Activated T-cell treated with anti-CD3 and anti-CD28 coated beads for 4 hours (primary cell): ENCODE measurements at regions not wholly inside any gene's neighbourhood (a gene's known extent, or its start where the extent isn't known, plus 50 kb on each side); places are given as distances from the start of the nearest gene placed in this dataset.

Experiments used
- DNase-seq: peaks from one replicate; pipeline ENCODE4 v3.0.0-alpha.2; 2020

DNA sequence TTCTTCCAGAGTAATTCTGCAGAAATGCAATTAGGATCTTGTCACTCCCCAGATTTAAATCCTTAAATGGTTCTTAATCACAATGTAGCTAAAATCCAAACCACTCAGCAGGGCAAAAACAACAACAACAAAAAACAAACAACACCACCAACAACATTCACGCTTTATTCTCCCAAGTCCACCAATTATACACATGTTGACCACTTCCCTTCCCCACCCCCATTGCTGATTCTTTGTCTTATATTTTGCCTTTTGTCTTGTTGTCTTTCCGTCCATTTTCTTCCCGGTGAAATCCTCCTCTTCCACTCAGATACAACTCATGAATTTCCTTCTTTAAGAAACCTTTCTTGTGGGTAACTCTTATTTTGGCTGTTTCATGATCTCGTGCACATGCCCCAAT is 902.8 kb downstream of the EPHA4 start:
- no peak for DNase-seq

DNA sequence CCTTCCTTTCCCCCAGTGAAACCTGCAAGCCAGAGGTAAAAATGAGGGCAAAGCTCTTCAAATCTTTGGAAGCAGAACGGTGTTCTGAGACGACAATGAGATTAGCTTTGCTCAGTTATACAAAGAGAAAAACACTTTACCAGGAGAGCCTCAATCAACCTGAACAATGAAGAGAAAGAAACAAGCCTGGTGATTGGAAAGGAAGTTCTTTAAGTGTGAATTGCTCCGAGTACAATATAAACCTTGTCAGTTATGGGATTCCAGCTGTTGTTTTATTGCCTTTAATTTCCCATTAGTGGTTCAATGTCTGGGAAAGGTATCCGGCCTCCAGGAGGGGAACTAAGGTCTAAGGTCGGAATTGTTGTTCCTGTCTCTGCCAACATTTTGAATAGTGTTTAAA is 901.6 kb downstream of the EPHA4 start:
- no peak for DNase-seq

DNA sequence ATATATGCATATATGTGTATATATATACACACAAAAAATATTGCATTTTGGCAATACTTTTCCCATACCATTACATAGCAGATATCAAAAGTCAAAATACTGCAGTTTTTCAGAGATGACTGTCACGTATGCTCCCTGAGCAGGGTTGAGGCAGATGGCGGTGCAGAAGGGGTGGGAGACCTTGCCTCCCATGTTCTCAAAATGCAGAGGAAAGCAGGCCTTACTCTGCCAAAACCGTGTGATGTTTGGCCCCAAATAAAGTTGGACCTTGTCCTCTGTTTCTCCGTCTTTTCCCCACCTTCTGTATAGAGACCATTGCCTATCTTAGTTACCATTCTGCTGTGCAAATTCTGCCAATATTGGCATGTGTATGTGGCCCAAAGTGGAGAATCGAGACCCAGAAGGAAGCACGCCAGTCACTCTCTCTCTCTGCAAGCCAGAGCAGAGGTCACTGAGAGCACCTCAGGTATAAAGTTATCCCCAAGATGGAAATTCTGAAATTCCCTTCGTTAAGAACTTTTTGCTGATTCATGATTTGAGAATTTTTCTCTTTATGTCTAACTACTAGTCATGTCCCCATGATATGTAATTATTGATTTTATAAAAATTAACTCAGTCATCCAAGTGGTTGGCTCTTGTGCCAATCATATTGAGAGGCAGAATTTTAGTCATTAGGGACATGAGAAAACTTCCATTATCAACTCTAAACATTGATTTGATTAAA is 898.8 kb downstream of the EPHA4 start:
- no peak for DNase-seq

DNA sequence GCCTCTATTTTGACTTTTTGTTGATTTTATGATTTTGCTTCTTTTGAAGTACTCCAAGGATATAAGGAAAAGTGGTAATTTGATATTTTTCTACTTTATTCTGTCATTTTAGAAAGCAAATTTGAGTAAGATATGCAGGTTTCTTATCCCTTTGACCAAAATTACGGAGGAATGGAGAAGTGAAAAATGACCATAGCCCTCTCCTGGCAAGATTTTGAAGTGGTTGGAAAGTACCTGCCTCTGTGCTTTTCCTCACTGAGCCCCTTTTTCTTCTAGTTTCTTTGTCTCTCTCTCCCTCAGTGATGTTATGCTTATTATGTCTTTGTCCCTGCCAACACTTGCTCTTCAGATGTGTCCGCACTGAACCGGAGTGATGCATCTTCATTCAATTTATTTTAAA is 898.1 kb downstream of the EPHA4 start:
- no peak for DNase-seq

DNA sequence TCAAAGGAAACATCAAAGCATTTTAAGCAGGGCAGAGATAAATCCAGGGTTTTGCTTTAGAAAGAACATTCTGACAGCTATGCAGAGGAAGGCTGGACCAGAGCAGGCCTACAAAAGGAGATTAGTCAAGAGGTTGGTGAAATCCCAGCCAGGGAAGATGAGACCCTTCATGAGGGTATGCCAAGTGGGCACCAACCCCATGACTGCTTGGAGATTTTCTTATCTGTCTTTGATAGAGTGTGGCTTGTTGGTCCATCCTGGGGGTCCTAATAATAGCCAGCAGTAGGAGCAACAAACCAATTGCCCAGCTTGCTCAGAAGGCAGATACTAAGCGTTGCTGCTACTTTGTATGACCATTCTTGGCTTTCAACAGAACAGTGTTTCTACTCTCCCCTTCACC is 895.4 kb downstream of the EPHA4 start:
- DNase-seq = no peak

DNA sequence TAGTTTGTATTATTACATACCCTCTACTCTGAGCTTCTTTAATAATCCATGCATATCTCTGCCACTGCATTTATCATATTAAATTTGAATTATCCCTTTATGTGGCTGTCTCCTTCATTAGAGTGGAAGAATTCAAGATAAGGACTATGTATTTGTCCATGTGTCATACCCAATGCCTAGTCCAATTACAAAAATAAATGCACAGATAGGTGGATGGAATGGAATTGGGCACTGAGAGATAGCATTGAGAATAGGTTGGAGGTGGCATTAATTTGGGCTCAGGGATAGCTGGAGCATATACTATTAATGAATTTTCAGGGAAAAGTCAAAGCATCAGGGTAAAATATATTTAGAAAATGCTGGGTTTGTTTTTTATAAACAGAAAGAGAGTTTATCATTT is 893.2 kb downstream of the EPHA4 start:
- no peak for DNase-seq

DNA sequence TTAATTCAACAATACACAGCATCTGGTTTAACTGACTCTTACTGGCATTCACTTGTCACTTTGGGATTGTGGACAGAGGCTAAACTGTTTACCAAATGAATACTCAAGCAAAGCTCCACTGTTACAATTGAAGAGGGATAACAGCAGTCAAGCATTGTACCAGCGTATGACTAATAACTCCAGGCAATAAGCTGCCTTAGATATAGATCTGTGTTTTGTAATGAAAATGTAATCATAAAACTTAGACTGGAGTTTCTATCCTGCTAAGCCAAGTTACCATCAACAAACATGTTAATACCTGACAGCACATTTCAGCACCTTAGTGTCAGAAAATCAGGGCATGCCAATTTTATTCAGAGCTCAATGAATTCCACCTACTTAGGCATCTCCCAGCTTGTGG is 889.5 kb downstream of the EPHA4 start:
- DNase-seq = no peak

DNA sequence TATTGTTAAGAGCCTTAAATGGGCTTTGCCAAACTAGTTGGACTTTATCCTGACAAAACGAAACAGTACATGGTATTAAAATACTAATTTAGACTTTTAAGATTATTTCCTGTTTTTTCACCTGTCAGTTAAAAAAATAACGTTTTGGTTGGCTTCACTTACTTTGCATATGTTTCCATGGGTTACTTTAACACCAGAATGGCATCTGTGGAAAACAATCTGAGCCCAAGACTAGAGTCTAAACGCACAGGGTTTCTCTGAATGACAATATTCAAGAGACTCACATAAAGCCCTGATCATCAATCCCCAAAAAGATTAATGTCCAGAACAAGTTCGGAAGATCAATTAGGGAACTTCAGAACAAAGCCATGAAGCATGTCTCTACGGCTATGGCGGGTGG is 888.0 kb downstream of the EPHA4 start:
- DNase-seq = no peak

DNA sequence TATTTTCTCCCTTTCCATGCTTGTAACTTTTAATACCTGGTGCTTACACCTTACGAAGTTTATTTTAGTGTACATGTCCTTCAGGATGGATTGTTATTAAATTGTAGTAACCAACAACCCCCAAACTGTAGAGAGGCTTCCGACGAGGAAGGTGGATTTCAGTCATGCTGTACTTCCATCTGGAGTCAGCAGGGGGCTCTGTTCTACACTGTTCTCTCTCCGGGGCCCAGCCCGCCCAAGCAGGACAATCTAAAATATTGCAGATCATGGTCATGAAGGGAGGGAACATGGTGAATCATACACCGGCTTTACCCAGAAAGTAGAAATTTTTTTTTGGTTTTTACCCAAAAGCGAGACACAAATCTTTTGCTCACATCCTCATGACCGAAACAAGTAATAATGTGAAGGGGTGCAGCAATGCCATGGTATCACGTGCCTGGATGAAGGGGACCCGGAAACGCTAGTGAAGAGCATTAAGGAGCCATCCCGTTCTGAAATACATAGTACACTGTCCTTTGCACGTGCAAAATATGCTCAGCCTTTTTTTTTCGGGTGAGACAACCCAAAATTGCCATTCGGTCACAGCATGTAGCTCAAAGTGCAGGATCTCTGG is 884.8 kb downstream of the EPHA4 start:
- DNase-seq = peak; percentile 51

DNA sequence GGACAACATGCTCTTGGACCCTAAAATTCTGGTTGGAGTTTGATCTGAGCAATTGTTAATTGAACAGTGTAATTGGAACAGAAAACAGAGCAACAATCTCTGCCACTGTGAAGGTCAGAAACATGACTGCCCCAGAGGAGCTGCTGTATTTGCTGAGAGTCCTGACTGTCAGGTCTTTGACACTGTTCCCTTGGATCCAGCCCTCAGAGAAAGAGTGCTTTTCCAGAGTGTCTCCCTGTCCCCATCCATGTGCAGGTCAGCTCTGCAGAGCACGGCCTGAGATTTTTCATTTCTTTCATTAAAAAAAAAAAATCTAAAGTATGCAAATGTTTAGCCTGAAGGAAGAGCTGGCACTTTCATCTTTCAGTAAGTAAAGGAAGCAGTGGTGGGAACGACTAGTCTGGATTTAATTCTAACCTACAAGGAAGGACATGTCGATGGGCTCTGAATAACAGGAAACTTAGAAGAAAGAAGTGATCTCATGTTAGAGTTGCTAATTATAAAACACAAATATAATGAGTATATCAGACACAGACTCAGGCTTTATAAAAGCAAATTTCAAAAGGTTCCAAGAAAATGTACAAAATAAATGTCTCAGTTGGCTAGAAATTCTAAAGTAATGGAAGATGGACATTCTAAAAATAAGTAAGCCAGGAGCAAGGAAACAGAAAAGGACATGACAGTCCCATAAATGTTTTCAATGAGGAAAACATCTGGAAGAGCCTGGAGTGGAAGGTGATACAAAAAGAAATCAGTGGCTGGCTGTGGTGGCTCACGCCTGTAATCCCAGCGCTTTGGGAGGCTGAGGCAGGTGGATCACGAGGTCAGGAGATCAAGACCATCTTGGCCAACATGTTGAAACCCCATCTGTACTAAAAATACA is 876.5 kb downstream of the EPHA4 start:
- DNase-seq = no peak

DNA sequence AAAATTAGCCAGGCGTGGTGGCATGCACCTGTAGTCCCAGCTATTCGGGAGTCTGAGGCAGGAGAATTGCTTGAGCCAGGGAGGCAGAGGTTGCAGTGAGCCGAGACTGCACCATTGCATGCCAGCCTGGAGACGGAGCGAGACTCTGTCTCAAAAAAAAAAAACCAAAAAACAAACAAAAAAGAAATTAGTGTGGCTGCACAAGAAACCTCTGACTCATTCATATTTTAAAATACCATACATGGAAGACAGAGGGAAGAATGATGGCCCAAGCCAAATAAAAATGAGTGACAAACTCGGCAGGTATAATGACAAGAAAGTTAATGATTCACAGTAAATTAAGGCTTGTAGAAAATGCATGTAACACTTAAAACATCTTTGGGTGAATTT is 875.8 kb downstream of the EPHA4 start:
- DNase-seq = no peak

DNA sequence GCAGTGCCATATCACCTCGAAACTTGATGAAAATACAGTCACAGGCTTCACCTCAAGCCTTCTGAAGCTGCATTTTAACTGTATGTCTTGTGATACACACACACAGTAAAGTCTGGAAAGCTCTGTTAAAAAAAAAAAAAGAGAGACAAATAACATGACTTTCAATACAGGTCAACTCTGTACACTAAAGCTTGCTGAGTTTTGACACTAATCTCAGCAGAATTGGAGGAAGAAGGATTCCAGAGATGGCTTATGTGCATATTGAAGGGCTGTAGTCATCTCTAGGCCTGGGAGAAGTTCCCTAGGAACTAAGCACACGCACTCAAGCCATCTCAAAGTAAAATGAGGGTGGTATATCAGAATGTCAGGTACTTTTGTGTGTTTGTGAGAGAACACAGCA is 875.1 kb downstream of the EPHA4 start:
- no peak for DNase-seq

DNA sequence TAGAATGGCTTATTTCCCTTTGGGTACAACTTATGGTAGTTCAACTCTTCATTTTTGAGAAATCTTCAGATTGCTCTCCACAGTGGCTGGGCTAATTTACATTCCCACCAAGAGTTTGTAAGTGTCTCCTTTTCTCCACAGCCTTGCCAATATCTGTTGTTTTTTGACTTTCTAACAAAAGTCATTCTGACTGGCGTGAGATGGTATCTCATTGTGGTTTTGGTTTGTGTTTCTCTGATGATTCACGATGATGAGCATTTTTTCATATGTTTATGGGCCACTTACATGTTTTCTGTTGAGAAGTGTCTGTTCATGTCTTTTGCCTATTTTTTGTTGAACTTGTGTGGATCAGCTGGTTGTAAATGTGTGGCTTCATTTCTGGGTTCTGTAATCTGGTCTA is 871.0 kb downstream of the EPHA4 start:
- DNase-seq = no peak

DNA sequence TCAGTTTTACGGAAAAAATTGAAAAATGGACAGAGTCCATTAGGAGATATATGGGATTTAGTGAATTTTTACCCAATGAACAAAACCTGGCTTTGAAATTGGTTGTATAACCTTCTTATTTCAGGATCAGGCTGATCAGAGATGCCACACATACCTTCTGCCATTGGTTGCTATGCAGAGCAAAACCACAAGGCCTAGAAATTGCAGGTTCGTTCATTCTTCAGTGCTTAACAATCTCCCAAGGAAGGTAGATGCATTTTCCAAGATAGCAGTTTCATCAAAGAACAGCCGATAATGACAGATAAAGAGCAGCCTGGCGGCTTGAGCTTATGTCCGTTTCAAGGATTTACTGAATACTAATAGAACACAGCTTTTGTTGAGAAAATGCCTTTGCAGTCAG is 868.8 kb downstream of the EPHA4 start:
- no peak for DNase-seq

DNA sequence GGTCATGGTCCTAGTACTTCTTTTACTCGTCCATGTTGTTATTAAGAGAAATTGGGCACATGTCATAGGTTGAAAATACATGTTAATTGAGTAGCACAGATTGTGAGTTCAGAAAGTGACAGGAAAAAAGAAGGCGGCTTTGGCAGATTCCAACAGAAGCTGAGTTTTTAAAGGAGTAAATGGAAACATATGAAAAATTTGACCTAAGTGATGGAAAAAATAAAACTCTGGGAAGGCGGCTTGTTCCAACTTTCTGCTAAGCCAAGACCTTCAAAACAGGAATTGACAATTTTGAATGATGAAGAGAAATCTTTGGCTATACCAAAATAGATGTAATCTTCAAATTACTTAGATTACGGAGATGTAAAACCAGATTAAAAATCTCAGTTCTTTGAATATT is 868.0 kb downstream of the EPHA4 start:
- DNase-seq = no peak

DNA sequence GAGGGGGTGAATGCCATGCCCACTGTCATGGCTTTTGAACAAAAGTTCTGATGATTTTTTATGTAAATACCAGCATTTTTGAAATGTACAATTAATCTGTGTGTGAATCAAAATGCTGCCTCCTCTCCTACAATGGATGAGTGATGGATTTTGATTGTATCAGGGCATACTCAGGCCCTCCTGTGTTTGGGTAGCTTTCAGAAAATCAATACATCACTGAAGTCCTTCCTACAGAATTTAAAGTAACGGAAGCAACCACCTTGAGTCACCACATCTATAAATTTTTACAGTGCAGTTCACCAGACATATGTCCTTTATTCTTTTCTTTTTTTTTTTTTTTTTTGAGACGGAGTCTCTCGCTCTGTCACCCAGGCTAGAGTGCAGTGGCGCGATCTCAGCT is 867.3 kb downstream of the EPHA4 start:
- no peak for DNase-seq

DNA sequence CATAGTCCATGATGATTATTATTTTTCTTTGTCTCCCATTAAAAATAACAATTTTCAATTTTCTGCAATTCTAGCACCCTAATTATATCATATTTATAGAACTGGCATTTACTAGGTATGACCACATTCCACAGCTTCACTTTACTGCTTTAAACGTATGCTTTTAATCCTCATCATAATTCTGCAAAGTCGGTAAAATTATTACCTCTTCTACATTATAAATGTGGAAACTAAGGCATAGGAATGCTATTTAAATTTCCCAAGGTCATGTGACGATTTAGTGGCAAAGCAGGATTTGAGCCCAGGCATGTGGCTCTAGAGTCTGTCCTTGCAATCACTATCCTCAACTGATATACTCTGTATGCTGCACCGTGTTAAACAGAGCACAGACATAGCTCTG is 866.4 kb downstream of the EPHA4 start:
- DNase-seq = no peak

DNA sequence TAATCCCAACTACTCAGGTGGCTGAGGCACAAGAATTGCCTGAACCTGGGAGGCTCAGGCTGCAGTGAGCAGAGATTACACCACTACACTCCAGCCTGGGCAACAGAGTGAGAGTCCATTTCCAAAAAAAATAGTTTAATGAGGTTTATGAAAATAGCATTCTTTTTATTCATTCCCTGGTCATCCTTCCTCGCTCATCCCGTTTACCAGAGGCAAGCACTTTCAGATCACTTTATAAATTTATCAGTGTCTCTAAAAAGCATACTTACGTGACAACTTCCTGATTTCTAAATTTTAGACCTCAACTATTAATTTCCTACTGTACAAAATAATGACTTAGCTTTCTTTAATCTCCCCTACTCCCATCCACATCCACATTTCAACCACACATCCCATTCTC is 864.8 kb downstream of the EPHA4 start:
- DNase-seq = no peak

DNA sequence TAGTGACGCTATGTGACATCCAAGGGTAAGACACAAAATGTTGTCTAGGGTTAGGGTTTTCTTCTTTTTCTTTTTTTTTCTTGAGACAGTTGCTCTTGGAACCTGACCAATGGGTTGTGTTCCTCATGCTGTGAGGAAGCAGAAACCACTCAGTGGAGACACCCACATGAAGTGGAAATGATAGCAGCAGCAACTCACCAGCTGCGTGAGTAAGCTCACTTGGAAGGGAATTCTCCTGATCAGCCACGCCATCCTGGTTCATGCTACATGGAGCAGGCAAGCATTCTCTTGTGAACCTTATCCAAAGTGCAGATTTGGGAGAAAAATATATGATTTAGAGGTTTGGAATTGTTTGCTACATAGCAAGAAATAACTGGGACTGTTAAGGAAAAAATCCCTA is 863.7 kb downstream of the EPHA4 start:
- DNase-seq = no peak

DNA sequence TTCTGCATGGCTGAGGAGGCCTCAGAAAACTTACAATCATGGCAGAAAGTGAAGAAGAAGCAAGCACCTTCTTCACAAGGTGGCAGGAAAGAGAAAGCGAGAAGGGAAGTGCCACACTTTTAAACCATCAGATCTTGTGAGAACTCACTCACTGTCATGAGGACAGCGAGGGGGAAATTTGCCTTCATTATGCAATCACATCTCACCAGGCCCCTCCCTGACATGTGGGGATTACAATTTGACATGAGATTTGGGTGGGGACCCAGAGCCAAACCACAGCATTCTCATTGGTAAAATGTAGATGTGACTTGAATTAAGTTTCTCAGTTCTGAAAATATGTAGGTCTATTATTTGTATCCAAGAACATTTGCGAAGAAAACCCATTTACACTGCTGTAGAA is 854.8 kb downstream of the EPHA4 start:
- no peak for DNase-seq

DNA sequence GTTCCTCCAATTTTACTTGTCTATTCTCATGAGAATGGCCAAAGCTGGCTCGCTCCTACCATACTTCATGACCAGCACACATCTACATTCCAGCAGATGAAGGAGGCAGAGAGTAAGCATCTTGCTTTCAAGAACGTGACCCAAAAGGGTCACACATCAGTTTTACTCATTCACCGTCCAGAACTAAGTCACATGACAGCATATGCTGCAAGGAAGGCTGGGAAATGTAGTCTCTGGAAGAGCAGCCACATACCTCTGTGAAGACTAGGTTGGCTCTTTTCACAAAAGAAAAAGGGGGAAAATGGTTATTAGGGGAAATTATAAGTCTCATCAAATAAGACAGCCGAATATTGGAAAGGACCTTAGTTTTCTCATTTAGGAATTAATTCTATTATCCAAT is 835.3 kb downstream of the EPHA4 start:
- no peak for DNase-seq

DNA sequence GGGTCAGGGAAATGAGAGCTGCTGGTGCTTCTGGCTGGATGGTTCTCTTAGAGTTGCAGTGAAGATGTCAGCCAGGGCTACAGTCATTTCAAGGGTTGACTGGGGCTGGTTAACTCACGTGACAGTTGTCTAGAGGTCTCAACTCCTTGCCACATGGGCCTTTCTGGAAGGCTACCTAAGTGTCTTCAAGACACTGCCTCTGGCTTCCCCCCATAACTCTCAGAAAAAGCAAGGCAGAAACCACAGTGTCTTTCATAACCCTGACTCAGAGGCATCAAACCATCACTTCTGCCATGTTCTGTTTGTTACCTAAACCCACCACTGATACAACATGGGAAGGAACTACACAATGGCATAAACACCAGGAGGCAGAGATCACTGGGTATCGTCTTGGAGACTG is 828.9 kb downstream of the EPHA4 start:
- DNase-seq = no peak

DNA sequence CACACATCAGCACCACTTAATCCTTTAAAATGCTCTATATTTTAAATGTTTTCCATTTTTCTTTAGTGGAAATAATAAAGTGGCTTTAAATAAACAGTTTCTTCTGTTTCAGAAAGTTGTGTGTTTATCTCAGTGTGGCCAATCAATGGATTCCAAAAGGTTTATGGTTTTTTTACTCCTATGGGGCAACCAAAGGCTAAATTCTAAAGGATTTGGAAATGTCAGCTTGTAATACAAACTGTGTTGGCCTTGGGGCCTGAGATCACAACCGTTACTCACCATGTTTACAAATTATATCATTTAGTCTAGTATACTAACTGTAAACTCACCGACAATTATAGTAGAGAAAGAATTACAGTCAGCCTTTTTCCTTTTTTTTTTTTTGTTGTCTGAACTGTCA is 827.2 kb downstream of the EPHA4 start:
- DNase-seq = no peak

DNA sequence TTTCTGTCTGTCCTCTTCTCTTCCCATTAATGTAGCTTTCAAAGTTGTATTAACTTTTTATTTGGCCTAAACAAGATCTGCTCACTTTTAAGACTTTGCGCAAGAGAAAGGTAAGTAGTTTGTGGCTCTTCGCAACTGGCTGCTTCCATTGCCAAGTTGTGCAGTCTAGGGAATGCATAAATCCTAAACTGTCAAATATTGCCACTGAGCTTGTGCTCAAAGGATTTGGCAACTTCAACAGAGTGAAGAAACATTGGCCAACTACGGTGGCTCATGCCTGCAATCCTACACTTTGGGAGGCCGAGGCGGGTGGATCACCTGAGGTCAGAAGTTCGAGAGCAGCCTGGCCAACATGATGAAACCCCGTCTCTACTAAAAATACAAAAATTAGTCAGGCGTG is 826.4 kb downstream of the EPHA4 start:
- no peak for DNase-seq
